ENCODE measurements at regions not wholly inside any gene's neighbourhood (a gene's known extent, or its start where the extent isn't known, plus 50 kb on each side); places are given as distances from the start of the nearest gene placed in this dataset.
"Not testable (repeated sequence)": the region's sequence is repeated elsewhere in the genome, so short reads cannot be mapped to it uniquely, and the experiment has no call there.

DNA sequence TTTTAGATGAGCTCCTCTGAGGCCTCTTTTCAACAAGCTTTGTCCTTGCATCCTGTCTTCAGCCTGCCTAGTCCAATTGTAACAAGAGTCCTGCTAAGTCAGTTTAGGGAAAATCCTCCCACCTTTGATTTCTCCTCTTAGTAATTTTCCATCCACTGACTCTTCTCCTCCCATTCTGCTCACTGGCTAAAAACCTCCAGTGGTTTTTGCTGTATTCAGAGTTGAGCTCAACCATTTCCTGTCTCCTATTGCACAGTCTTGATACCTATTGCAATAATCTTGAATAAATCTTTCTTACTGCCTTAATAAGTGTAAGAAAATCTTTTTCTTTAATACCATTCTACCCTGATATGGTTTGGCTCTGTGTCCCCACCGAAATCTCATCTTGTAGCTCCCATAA is 117.8 kb upstream of the ENPP6 start:
- no peak for DNase-seq

DNA sequence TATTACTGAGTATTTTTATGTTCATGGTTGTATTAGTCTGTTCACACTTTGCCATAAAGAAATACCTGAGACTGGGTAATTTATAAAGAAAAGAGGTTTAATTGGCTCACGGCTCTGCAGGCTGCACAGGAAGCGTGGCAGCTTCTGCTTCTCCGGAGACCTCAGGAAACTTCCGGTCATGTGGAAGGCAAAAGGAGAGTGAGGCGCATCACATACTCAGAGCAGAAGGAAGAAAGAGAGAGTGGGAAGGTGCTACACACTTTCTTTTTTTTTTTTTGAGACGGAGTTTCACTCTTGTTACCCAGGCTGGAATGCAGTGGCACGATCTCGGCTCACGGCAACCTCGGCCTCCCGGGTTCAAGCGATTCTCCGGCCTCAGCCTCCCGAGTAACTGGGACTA is 115.8 kb upstream of the ENPP6 start:
- DNase-seq = not testable (repeated sequence)

DNA sequence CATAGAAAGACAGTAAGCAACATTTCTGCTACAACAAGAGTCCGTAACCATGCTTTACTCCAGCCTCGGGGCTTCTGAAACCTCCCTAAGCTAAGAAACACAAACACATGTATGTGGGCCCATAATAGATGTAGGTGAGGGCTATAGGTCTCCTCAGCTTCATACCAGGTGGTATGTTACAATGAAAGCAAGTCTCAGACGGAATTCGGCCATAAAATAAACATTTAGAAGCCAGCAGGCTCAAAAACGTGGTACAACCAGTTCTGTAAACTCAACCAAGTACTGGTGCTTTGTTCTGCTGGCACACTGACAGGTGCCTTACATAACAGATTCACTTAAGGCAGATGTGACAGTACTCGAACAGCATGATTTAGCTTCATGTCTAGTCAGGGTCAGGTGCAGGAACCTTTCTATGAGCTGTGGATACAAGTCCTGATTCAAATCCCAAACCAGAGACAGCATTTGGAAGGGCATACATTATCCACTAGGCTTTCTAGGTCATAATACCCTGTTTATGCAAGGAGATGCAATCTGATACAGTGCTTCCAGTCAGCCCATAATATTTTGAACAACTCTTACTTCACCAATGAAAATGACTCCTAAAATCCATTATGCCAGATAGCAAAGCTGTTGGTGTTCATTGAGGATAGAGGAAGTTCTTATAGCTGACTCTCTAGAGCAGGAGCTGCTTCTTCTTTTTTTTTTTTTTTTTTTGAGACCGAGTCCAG is 113.8 kb upstream of the ENPP6 start:
- no peak for DNase-seq

DNA sequence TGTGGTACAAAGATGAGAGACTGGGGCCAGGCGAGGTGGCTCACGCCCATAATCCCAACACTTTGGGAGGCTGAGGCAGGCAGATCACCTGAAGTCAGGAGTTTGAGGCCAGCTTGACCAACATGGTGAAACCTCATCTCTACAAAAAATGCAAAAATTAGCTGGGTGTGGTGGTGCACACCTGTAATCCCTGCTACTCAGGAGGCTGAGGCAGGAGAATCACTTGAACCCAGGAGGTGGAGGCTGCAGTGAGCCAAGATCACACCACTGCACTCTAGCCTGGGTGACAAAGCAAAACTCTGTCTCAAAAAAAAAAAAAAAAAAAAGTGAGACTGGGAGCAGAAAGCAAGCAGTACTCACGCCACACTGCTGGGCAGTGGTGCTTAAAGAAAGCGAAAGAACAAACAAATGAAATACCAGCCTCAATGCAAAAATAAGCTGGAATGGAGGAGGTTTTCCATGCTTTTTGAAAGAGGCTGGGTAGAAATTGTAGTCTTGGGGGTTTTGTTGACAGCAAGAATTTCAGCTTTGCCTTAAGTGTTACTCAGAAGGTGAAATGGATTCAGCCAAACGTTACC is 112.9 kb upstream of the ENPP6 start:
- not testable (repeated sequence) for DNase-seq

DNA sequence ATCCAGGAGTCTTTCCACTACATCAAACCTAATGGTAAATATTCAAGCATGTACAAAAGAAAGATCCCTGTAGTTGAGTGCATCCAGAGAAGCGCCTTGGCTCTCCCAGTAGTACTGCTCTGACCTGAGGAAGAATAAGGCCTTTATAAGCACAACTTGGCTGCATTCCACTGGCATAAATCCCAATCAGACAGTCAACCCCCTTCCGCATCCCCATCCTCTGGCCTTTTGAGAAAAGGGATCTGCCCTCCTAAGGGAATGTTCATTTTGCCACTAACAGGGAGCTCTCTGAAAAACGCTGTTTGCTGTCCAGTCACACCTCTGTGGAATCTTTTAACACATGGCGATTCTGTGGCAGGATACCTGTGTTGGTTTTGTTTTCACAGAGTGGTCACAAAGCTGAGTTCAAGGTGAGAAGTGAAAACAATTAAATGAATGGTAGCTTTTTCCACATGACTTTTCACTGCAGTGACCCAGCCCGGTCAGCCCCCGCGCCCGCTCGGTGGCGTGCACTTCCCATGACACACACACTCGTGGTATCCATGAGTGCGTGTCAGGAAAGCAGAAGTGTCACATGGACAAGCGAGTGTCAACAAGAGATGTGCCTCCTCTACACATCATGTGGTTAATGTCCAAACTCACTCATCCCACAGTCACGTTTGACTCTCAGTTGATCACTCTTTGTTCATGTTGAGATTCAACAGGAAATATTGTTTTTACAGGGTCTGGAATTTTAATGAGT is 112.2 kb upstream of the ENPP6 start:
- no peak for DNase-seq

DNA sequence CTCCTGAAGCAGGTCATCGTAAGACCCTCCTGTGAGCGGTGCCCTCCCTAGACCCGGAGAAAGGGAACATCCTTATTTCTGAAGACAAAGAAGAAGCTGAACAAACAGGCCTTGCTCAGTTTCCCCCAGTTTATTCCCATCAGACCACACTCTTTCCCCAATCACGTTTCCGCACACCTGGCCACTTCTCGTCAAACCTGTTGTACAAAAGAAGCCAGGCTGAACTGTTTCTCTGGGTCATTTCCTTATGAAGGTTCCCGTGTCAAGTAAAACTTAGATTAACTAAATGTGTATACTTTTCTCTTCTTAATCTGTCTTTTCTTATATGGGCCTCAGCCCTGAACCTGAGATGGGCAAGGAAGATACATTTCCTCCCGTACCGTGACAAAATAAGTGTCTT is 111.6 kb upstream of the ENPP6 start:
- DNase-seq = no peak

DNA sequence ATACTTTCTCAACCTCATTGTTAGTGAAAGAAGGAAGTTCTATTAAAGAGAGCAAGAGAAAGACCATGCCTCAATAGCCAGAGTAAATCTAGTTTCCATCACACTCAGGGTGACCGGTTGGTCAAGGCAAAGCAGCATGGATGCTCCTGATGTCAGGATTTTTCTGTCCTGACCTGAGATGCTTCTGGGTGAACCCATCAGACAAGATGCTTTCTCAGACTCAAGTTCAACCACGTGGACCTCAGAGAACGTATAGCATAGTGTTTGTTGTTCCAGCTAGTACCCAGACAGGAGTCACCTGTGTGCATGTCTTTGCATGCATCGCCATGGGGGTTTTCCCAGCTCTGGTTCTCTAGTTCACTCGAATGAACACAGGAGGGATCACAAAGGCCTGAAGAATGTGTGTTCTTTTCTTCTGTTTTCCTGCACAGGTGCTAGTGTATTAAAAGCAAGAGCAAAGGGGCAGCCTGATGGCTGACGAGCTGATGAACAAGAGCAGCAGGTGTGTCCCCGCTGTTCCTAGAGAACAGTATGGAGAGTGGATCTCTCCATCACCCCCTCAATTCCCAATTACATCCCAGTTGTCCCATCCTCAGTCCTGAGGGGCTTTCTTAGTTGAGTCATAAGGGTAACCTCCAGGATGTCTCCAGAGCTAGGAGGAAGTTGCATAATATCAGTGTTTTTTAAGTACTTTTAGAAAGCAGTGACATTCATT is 110.5 kb upstream of the ENPP6 start:
- DNase-seq = no peak

DNA sequence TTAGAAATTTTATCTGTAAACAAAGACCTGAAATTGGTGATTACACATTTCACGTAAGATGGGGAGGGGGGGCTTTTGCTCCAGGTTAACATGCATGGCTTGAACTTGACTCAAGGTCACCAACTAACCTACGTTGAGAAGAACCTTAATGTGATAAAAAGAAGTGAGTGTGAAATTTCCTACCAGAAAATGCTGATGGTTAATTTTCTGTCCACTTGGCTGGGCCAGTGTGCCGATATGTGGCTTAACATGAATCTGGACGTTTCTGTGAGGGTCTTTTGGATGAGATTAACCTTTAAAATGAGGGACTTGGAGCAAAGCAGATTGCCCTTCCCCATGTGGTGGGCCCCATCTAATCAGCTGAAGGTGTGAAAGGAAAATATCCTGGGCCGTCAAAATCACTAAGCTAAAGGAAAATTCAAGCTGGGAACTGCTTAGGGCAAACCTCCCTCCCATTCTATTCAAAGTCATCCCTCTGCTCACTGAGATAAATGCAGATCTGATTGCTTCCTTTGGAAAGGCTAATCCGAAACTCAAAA is 107.3 kb upstream of the ENPP6 start:
- DNase-seq = no peak

DNA sequence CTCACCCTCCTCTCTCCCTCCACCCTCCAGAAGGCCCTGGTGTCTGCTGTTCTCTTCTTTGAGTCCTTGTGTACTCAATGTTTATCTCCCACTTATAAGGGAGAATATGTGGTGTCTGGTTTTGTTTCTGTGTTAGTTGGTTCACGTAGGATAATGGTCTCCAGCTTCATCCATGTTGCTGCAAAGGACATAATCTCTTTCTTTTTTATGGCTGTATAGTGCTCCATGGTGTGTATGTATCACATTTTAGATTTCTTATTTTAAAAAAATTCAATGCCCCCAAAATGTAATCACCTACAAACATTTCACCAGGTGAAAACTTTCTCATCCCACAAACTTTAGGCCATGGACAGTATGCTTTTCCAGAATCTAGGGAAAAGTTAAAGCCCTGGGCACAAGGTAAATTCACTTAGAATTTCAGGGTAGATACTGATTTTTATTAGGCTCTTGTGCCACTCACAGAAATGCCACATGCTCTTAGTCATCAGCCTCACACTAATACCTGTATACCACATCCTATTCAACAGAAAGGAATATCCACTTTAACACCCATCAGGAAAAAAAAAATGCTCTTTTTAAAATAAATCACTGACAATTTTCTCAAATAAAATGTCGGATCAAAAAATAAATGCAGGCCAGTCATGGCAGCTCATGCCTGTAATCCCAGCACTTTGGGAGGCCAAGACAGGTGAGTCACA is 104.8 kb upstream of the ENPP6 start:
- DNase-seq = no peak

DNA sequence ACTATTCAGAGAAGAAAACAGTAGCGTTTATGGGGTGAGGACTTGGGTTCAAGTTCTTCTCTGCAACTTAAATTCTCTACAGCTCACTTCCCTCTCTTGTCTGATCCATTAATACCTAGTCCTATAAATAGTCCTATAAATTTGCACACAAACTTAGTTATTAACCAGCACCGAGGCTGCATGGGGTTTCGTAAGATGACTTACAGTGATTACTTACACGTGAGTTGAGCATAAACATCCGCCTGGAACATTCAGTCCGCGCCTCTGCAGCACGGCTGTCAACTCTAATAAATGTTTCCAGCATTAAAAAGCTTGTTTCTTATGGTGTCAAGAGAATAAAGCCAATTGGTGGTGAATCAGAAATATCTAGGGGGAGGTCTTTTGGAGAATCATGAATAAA is 103.0 kb upstream of the ENPP6 start:
- no peak for DNase-seq

DNA sequence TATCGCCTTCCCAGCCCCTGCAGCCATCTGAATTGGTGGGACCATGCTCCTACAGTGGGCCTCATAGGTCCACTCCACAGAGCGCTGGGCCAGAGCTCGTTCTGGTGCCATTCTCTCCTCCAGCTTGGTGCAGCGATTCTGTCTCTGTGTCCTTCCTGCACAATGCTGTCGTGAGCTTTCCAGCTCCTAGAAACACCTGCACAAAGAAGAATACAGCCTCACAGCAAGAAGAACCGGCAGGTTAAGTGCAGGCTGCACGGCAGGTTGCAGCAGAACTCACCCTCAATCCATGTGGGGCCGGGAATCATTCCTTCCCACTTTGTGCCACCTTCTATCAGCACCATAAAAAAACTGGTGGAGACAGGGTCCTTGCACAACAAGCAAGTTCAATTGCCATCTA is 101.2 kb upstream of the ENPP6 start:
- DNase-seq = no peak

DNA sequence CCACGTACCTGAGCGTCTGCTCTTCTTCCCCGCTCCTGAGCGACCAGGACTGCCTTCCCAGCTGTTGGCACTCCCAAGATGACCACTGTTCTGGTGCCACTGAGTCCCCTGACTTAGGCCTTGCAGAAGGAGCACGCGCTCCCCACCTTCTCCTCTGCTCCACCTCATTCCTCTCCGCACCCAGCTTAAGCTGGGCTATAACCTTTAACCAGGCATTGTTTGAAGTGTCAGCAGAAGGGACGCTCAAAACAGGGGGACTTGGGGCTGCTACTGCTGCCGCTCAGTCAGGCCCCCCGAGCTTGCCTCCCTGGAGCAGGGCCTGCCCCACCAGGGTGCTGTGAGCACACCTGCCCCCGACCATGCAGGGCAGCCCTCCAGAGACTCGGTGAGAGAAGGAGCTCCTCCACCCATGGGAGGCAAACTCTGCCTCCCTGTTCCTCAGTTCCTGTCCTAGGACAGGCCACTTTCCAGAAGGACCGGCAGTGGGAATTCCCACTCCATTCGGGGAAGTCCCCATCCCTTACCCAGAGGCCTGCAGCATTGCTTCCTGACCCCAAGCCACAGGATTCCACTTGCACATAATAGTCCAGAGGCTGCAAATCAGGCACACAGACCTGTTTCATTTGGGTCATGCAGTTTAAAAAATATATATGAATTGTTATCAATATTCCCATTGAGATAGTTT is 99.7 kb upstream of the ENPP6 start:
- DNase-seq = no peak

DNA sequence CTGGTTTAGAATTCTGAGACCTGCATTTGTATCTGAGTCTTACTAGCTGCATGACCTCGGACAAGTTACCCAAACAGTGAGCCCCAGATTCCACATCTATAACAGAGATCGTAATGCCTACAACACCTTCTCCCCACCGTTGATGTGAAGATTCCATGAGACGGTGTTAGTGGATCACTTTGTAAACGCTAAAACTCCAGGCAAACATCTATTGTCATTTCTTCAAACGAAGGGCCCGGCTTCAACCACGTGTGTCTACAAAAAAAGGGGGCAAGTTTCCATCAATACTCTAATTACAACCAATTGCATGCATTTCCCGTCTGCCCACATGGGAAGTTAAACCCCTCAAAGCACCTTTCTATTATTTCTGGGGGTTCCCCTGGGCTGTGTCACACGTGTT is 99.1 kb upstream of the ENPP6 start:
- DNase-seq = no peak

DNA sequence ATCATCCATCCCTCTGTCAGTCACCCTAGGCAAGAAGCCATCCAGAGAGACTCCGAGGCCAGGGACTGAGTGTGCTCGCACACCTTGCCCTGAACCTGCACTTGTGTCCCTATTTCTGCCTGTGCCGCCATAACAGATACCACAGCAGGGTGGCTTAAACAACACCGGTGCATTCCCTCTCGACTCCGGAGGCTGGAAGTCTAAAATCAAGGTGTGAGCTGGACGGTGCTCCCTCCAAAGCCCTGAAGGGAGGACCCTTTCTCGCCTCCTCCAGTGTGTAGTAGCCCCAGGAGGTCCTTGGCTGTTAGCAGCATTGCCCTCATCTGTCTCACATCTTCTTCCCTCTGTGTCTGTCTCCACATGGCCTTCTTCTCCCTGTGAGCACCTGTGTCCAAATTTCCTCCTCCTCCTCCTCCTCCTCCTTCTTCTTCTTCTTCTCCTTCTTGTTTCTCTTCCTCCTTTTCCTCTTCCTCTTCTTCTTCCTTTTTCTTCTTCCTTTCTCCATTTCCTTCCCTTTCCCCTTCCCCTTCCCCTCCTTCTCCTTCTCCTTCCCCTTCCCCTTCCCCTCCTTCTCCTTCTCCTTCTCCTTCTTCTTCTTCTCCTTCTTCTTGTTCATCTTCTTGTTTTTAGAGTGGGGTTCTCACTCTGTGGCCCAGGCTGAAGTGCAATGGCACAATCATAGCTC is 98.1 kb upstream of the ENPP6 start:
- no peak for DNase-seq

DNA sequence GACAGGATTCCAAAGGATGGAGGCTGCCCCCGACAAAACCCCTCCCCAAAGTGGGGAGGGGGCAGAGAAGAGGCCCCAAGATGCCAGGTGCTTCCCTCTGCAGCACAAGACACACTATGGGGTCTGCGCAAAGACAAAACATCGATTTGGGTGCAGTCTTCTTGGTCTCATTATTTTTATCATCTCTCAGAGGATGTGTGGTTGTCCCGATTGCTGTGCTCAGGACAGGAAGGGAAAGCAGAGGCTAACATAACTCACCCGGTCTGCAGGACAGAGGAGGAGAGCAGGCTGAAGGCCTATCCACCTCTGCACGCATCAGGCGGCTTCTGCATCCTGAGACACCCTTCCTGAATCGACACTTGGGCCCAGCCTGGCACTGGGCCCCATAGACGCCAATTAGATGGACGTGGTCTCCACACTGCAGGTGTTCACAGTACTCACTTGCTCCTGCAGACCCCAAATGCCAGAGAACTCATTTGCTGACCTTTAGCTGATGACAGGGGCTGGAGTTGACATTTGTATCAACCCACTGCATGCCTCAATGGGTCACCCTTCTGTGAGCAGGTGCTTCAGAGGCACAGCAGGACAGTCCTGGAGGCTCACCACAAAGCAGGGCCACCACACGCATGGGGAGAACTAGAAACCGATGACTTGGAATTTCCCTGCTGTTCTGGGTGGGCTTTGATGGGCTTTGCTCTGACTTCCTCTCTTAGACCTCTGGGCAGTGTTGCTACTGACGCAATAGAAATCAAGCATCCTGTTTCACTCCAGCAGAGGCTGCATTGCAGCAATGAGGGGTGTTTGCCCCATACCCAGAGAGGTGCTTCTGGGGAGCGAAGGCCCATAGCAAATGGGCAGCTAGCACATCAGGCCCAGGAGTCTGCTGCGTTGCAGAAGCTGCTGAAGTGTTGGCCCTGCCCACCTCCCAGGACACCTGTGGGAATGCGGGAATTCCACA is 96.3 kb upstream of the ENPP6 start:
- peak; percentile 12 for DNase-seq

DNA sequence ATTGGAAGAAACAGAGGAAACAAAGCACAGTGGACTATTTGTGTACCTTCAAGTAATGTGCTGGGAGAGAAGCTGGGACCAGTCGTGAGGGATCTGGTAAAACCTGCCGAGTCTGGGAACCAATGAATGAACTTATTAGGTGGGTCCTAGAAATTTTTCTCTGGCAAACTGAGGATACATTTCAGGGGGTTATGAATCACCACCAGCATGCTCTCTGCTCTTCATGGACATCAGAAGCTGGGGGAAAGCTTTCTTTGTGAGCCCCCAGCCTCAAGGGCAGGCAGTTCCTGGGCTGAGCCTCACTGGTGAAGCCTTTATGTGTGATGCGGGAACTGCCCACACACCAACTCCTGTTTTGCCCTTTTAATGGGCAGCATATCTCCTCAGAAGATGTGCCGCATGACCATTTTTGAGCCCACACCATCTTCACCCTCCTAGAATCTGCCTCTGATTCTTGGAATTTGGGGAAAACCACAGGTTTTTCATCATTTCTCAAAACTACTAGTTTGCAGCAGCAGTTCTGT is 95.4 kb upstream of the ENPP6 start:
- peak; percentile 17 for DNase-seq

DNA sequence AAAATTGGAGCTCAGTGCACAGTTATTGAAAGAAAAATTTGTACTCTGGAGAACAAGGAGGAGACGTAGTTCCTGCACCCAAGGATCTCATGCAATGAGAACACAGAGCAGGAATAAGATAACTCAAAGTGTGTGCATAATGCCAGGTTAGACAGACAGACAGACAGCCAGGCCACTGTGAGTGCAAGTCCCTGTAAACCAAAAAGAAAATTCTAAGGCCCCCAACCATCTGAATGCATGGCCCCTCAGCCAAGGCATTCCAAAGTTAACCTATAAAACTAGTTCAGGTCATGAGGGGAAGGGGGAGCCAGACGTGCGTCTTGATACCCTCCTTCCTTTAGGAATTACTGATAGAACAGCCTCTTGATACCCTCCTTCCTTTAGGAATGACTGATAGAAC is 94.5 kb upstream of the ENPP6 start:
- no peak for DNase-seq

DNA sequence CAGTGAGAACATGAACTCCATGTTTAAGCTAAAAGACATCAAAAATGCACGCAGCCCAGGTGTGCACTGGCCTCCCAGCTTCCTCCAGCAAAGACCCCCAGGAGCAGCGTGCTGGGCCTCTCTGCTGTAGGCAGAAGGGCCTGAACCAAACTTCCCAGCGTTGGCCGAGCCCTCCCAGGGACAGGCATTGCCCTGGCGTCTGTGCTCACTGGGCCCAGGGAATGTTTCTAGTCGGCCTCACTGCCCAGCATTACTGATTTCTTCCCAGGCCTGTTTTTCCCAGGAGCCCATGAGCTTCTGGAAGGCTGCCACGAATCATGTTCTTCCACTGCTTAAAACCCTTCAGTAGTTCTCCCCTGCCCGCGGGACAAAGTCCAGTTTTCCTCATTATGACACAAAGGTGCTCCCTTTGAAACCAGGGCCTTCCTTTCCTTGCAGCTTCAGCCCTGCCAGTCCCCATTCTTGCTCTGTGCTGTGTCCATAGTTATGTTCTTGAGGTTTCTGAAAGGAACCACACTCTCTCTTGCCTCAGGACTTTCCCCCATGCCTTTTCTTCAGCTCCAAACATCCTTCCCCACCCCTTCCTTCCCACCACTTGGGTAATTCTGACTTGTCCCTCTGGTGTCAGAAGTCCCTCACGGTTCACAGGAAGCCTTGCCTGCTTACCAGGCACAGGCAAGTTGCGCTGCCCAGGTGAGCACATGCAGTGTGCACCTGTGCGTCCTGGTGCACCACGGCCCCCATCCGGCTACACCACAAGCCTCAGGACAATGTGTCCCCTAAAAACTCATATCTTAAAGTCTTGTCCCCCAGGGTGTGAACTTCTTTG is 93.4 kb upstream of the ENPP6 start:
- DNase-seq = no peak

DNA sequence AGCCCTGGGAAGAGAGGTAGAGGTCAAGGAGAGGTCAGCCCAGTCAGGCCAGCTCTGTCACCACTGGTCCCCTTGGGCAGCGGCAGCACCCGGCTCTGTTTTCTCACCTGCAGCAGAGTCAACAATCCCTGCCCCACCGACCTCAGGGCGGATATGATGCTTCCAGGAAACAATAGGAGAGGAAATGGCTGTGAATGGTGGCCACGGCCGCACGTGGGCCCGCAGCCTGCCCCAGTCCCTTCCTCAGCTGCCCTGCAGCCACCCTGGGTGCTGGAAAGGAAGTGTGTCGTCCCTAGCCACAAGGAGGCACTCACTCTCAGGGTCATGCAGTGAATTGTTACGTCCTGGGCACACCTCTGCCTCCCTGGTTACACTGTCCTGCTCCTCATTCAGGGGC is 92.5 kb upstream of the ENPP6 start:
- no peak for DNase-seq

Measured in GF-D8 (cell line).